ENCODE measurements at regions not wholly inside any gene's neighbourhood (a gene's known extent, or its start where the extent isn't known, plus 50 kb on each side); places are given as distances from the start of the nearest gene placed in this dataset.

GRCh38 chr4:41458689-41459088, 79.3 kb upstream of the LIMCH1 start:
- TF ChIP-seq CTCF (conservative IDR thresholded peaks at IDR 0.05) = no peak
- no peak for TF ChIP-seq ZFX (IDR thresholded peaks at IDR 0.05)

Data from C4-2B (cell line).